H9 (cell line): ENCODE measurements at regions not wholly inside any gene's neighbourhood (a gene's known extent, or its start where the extent isn't known, plus 50 kb on each side); places are given as distances from the start of the nearest gene placed in this dataset.

Source experiments
- DNase-seq: peaks from one replicate; pipeline ENCODE4 v3.0.0-alpha.2; 2017
- H2AFZ ChIP-seq: one replicate; pipeline ENCODE4 v1.6.1; 2013; ENCODE audit warnings: mild to moderate bottlenecking, low read length, control low read depth, moderate library complexity
- H2AK5ac ChIP-seq: 2 replicates; pipeline ENCODE4 v1.6.1; 2013; ENCODE audit warnings: low read length, control low read depth, mixed read lengths; ENCODE audit not compliant: insufficient read length
- H2BK120ac ChIP-seq: one replicate; pipeline ENCODE4 v1.6.1; 2013; ENCODE audit warnings: low read depth, mild to moderate bottlenecking, low read length, control low read depth, inconsistent platforms; ENCODE audit not compliant: poor library complexity, severe bottlenecking
- H2BK12ac ChIP-seq: 2 replicates; pipeline ENCODE4 v1.6.1; 2013; ENCODE audit warnings: low read length, control low read depth, mixed read lengths, low read depth; ENCODE audit not compliant: insufficient read length
- H2BK15ac ChIP-seq: 2 replicates; pipeline ENCODE4 v1.6.1; 2013; ENCODE audit warnings: low read depth, low read length, control low read depth
- H2BK20ac ChIP-seq: one replicate; pipeline ENCODE4 v1.6.1; 2013; ENCODE audit warnings: low read depth, mild to moderate bottlenecking, low read length, control low read depth, inconsistent platforms; ENCODE audit not compliant: poor library complexity, severe bottlenecking
- H2BK5ac ChIP-seq: 2 replicates; pipeline ENCODE4 v1.6.1; 2013; ENCODE audit warnings: low read length, control low read depth, mixed read lengths; ENCODE audit not compliant: insufficient read length
- H3K14ac ChIP-seq: 2 replicates; pipeline ENCODE4 v1.6.1; 2013; ENCODE audit warnings: low read length, control low read depth; ENCODE audit not compliant: insufficient read depth
- H3K18ac ChIP-seq: 2 replicates; pipeline ENCODE4 v1.6.1; 2013; ENCODE audit warnings: low read depth, mild to moderate bottlenecking, mixed read lengths, low read length, control low read depth; ENCODE audit not compliant: insufficient read length
- H3K23ac ChIP-seq: 2 replicates; pipeline ENCODE4 v1.6.1; 2013; ENCODE audit warnings: low read length, control low read depth, mixed read lengths, low read depth; ENCODE audit not compliant: insufficient read length
- H3K23me2 ChIP-seq: 2 replicates; pipeline ENCODE4 v1.6.1; 2013; ENCODE audit warnings: low read depth, mild to moderate bottlenecking, mixed read lengths, low read length, control low read depth; ENCODE audit not compliant: insufficient read length, poor library complexity, severe bottlenecking
- H3K27ac ChIP-seq: 2 replicates; pipeline ENCODE4 v1.5.1; 2013; ENCODE audit warnings: low read length, control low read depth, mixed read lengths, low read depth; ENCODE audit not compliant: insufficient read length
- H3K27me3 ChIP-seq: 2 replicates; pipeline ENCODE4 v1.6.1; 2013; ENCODE audit warnings: low read length, control low read depth, inconsistent platforms; ENCODE audit not compliant: insufficient read depth
- H3K4ac ChIP-seq: 2 replicates; pipeline ENCODE4 v1.6.1; 2013; ENCODE audit warnings: low read depth, mild to moderate bottlenecking, control low read depth, inconsistent platforms, low read length, moderate library complexity
- H3K4me1 ChIP-seq: 2 replicates; pipeline ENCODE4 v1.6.1; 2013; ENCODE audit warnings: low read length, control low read depth, inconsistent platforms; ENCODE audit not compliant: insufficient read depth
- H3K4me2 ChIP-seq: 2 replicates; pipeline ENCODE4 v1.6.1; 2013; ENCODE audit warnings: low read length, control low read depth, mixed read lengths; ENCODE audit not compliant: insufficient read length, insufficient read depth
- H3K56ac ChIP-seq: 2 replicates; pipeline ENCODE4 v1.6.1; 2013; ENCODE audit warnings: low read depth, mild to moderate bottlenecking, mixed read lengths, low read length, control low read depth; ENCODE audit not compliant: insufficient read length
- H3K79me1 ChIP-seq: 2 replicates; pipeline ENCODE4 v1.6.1; 2013; ENCODE audit warnings: low read depth, mild to moderate bottlenecking, moderate library complexity, low read length, control low read depth, inconsistent platforms; ENCODE audit not compliant: insufficient read depth, poor library complexity, severe bottlenecking
- H3K79me2 ChIP-seq: 2 replicates; pipeline ENCODE4 v1.6.1; 2013; ENCODE audit warnings: low read length, control low read depth, inconsistent platforms; ENCODE audit not compliant: insufficient read depth
- H3K9ac ChIP-seq: 2 replicates; pipeline ENCODE4 v1.6.1; 2013; ENCODE audit warnings: low read length, control low read depth, mixed read lengths; ENCODE audit not compliant: insufficient read length; ENCODE audit errors: extremely low read depth
- H3K9me3 ChIP-seq: one replicate; pipeline ENCODE4 v1.6.1; 2013; ENCODE audit warnings: low read depth, low read length, inconsistent platforms; ENCODE audit not compliant: control insufficient read depth
- H3T11ph ChIP-seq: one replicate; pipeline ENCODE4 v1.6.1; 2013; ENCODE audit warnings: mild to moderate bottlenecking, low read length, control low read depth, inconsistent platforms
- H4K20me1 ChIP-seq: one replicate; pipeline ENCODE4 v1.6.1; 2013; ENCODE audit not compliant: control insufficient read depth, insufficient read length, insufficient read depth
- H4K5ac ChIP-seq: 2 replicates; pipeline ENCODE4 v1.6.1; 2013; ENCODE audit warnings: low read depth, mild to moderate bottlenecking, mixed read lengths, low read length, control low read depth; ENCODE audit not compliant: insufficient read length
- H4K8ac ChIP-seq: replicated peaks from 2 replicates; pipeline ENCODE4 v1.6.1; 2013; ENCODE audit warnings: low read length, control low read depth, mixed read lengths, low read depth; ENCODE audit not compliant: insufficient read length
- H4K91ac ChIP-seq: 2 replicates; pipeline ENCODE4 v1.6.1; 2013; ENCODE audit warnings: low read depth, mild to moderate bottlenecking, moderate library complexity, mixed read lengths, low read length, control low read depth; ENCODE audit not compliant: insufficient read length
- H3K27ac Mint-ChIP-seq, 3 experiments: 2 replicates in 2 of 3; 3 replicates in 1 of 3; pipeline ENCODE4 v1.8.0; 2020 to 2021; ENCODE audit warnings: mixed read lengths in 3 of 3, mild to moderate bottlenecking in 1 of 3, moderate library complexity in 1 of 3
- H3K27me3 Mint-ChIP-seq: 2 replicates; pipeline ENCODE4 v1.8.0; 2021; ENCODE audit warnings: low read depth, mild to moderate bottlenecking, moderate library complexity, mixed read lengths
- H3K36me3 Mint-ChIP-seq, 3 experiments: 2 replicates in 2 of 3; 3 replicates in 1 of 3; pipeline ENCODE4 v1.8.0; 2020 to 2021; ENCODE audit warnings: low read depth in 3 of 3, mixed read lengths in 3 of 3; ENCODE audit not compliant: insufficient read depth in 1 of 3
- H3K4me1 Mint-ChIP-seq, 2 experiments: 2 replicates each; pipeline ENCODE4 v1.8.0; 2020; ENCODE audit warnings: mixed read lengths in 2 of 2
- H3K4me3 Mint-ChIP-seq, 2 experiments: 2 replicates in 1 of 2; 3 replicates in 1 of 2; pipeline ENCODE4 v1.8.0; 2020 to 2021; ENCODE audit warnings: mild to moderate bottlenecking in 2 of 2, mixed read lengths in 2 of 2, moderate library complexity in 1 of 2
- H3K9me3 Mint-ChIP-seq, 2 experiments: 2 replicates in 1 of 2; 3 replicates in 1 of 2; pipeline ENCODE4 v1.8.0; 2020; ENCODE audit warnings: mild to moderate bottlenecking in 2 of 2, mixed read lengths in 2 of 2, moderate library complexity in 1 of 2
- WGBS: extraction: QIAGEN DNeasy Blood & Tissue Kit; methylation state at CpG from one replicate; pipeline ENCODE4 v1.1.7; 2013; ENCODE audit warnings: missing lambda C conversion rate, low lambda C conversion rate, mixed read lengths; ENCODE audit not compliant: insufficient read length; ENCODE audit errors: extremely low coverage; 5-methylcytosine and 5-hydroxymethylcytosine counted together
- TF ChIP-seq, protein P1 (sequence below): fragments of 200-600 bp; sonication (generic); conservative IDR thresholded peaks from 3 replicates; pipeline ENCODE4 v1.8.0; 2021; ENCODE audit warnings: antibody characterized with exemption, mild to moderate bottlenecking

DNA sequence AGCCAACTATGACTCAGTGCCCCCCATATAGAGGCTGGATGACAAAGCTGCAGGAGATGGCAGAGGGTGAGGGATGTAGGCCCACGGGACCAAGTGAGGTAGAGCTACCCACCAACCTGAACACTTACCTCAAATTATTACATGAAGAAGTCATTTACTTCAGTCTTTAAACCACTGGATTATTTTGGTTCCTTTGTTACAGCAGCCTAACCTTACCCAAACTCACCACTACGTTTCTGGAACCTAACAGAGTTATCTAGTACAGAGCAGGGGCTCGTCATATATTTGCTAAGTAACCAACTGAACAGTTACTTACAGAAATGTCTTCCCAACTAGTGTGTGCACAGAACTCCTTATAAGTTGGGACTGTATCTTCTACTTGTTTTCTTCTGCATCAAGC, 85.2 kb upstream of the IGF1 start:
- Histone ChIP-seq H3K4ac (no peak overlapping the region), H3K18ac (no peak overlapping the region), H3K14ac (no peak overlapping the region), H2BK15ac (no peak overlapping the region), H3K79me2 (no peaks in the 10 kb centered on the region), H2BK120ac (no peak overlapping the region), H3K56ac (no peak overlapping the region), H2AK5ac (no peak overlapping the region), H2AFZ (no peak overlapping the region), H3K9me3 (no peaks in the 10 kb centered on the region), H3K27me3 (no peaks in the 10 kb centered on the region; the same call in 1 of the 2 replicates), H3K9ac (no peak overlapping the region), H3T11ph (no peak overlapping the region), H2BK5ac (no peak overlapping the region), H2BK12ac (no peak overlapping the region), H3K27ac (no peak overlapping the region), H3K4me2 (no peak overlapping the region), H3K23ac (no peak overlapping the region), H3K23me2 (no peaks in the 10 kb centered on the region), H3K79me1 (no peaks in the 10 kb centered on the region), H4K91ac (no peak overlapping the region), H2BK20ac (no peak overlapping the region), H4K20me1 (no peaks in the 10 kb centered on the region), H4K8ac (no peak overlapping the region), H4K5ac (no peak overlapping the region), H3K4me1 (0 out of 2 replicates have a peak, but pooled peaks cover 4% of the 10 kb centered on the region)
- Mint-ChIP-seq H3K27me3 (no peaks in the 10 kb centered on the region), H3K27ac (no peak overlapping the region), H3K4me1 (peaks cover 15 to 21% of the 10 kb centered on the region in 2 experiments), H3K36me3 (peaks cover 0 to 7% (median 0%) of the 10 kb centered on the region in 3 experiments; a peak in 4 of 7 replicates), H3K4me3 (no peak overlapping the region), H3K9me3 (peaks cover 0 to 7% of the 10 kb centered on the region in 2 experiments; a peak in 1 of 5 replicates)
- no CpG with 5 or more reads among the region's 3 CpGs for WGBS
- TF ChIP-seq, protein P1, sequence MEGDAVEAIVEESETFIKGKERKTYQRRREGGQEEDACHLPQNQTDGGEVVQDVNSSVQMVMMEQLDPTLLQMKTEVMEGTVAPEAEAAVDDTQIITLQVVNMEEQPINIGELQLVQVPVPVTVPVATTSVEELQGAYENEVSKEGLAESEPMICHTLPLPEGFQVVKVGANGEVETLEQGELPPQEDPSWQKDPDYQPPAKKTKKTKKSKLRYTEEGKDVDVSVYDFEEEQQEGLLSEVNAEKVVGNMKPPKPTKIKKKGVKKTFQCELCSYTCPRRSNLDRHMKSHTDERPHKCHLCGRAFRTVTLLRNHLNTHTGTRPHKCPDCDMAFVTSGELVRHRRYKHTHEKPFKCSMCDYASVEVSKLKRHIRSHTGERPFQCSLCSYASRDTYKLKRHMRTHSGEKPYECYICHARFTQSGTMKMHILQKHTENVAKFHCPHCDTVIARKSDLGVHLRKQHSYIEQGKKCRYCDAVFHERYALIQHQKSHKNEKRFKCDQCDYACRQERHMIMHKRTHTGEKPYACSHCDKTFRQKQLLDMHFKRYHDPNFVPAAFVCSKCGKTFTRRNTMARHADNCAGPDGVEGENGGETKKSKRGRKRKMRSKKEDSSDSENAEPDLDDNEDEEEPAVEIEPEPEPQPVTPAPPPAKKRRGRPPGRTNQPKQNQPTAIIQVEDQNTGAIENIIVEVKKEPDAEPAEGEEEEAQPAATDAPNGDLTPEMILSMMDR, result no peak
- DNase-seq, result no peak
